Left kidney (tissue), 1 donor: ENCODE measurements at regions not wholly inside any gene's neighbourhood (a gene's known extent, or its start where the extent isn't known, plus 50 kb on each side); places are given as distances from the start of the nearest gene placed in this dataset.

ENCODE experiments used
- DNase-seq: peaks from one replicate; pipeline ENCODE4 v3.0.0-alpha.2; 2013

DNA sequence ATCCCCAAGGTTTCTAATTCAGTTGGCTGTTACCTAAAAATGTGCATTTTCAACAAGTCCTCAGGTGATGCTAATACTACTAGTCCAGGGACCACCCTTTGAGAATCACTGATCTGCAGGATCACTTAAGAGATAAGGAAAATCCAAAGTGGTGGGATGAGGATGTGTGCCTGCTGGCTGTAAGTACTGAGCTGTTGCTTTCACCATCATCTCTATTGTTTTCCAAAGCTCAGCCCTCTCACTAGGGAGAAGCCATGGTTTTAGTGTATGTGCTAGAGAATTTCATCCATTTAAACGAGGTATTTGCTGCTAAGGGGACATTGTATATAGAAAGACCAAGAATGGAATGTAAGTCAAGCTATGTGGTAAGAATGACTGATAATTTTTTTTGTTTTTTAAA, 202.3 kb downstream of the KIF21A start:
- no peak for DNase-seq

- no peak for DNase-seq
Observed at GRCh38 chr12:39239490-39240486, 203.1 kb downstream of the KIF21A start.

GRCh38 chr12:39237004-39237403, 205.9 kb downstream of the KIF21A start:
- no peak for DNase-seq

DNA sequence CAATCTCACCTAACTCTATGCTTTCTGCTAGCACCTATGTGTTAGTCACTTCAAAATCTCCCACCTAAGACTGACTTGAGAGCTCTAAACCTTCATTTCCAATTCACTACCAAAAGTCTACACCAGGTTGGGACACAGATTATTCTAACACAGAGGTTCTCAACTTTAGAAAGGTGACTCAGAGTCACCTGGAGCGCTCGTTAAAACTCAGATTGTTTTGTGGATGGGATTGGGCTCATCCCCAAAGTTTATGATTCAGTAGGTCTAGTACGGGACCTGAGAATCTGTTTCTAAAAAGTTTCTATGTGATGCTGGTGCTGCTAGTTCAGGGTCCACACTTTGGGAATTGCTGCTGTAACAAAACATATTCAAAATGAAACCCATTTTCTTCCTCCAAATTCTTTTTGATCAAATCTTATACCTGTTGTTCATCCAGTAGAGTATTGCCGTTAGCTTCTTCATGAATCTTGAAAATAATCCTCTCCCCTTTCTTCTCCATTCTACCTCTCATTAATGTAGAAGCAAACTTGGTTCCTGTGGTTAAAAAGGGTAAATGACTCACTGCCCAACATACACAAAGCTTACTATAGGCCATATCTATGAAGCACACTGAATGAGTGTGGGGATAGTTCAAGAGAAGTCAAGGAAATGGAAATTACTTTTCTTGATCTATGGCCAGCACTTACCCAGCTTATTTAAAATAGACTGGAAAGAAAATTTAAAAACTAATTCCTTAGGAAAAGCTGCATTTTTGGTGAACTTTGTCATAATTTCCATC, 206.7 kb downstream of the KIF21A start:
- no peak for DNase-seq

DNA sequence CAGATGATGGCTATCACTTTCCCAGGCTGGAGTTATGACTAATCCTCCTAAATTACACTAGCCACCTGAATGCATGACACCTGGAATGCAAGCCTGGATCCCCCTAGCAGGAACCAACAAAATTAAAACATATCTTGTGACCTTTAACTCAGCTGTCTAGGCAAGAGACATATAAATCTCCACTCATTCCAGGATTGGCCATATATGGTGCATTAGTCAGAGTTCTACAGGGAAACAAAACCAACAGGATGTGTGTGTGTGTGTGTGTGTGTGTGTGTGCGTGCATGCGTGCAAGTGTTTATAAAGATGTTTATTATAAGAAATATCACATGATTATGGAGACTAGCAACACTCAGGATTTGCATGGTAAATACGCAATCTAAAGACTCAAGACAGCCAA, 212.8 kb downstream of the KIF21A start:
- DNase-seq: no peak

- no peak for DNase-seq
Observed at GRCh38 chr12:39227218-39227617, 215.7 kb downstream of the KIF21A start.

- DNase-seq: no peak
Observed at GRCh38 chr12:39224971-39225370, 217.9 kb downstream of the KIF21A start.

DNA sequence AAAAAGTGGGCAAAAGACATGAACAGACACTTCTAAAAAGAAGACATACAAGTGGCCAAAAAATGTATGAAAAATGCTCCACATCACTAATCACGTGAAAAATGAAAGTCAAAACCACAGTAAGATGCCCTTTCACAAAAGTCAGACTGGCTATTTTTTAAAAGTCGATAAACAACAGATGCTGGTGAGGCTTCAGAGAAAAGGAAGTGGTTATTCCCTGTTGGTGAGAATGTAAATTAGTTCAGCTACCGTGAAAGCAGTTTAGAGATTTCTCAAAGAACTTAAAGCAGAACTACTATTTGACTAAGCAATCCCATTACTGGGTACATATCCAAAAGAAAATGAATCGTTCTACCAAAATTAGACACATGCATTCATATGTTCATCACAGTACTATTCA, 237.0 kb downstream of the KIF21A start:
- DNase-seq: no peak

DNA sequence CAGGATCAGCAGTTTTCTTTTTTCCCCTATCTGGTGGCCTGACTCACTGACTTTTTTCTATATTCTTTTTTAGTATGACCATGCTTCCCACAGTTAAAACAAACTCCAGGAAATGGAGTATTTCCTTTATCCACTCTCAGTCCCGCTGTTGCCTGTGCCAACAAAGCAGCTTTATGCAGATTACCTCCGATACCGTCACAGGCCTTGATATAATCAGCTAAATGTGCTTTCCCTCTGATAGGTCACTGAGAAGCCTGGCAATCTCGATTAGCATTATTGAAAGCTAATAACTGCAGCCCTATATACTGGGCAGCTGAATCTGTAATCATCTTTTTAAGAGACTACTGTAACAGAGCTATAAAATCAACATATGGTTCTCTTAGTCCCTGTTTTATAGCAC, 243.6 kb downstream of the KIF21A start:
- no peak for DNase-seq

DNA sequence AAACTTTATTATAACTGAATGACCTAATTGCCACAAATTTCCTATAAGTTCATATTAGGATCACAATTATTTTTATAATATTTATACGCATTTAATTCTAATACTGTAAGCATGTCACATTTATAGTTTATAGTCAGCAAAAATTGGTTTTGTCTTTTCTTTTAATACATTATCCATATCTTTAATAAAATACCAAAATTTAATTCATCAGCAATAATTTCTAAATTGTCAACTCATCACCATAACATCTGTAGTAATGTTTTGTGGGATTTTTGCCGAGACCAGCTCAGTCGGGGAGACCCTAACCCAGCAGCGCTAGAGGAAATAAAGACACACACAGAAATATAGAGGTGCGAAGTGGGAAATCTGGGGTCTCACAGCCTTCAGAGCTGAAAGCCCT, 254.2 kb downstream of the KIF21A start:
- DNase-seq: no peak

GRCh38 chr12:39186744-39187143, 256.2 kb downstream of the KIF21A start:
- no peak for DNase-seq

- DNase-seq: no peak
Observed at GRCh38 chr12:39178837-39179236, 264.1 kb downstream of the KIF21A start.

- DNase-seq: peak; percentile 27
Observed at GRCh38 chr12:39176356-39176755, 266.6 kb downstream of the KIF21A start.

- DNase-seq: no peak
Observed at GRCh38 chr12:39173726-39174125, 268.3 kb upstream of the CPNE8 start.

DNA sequence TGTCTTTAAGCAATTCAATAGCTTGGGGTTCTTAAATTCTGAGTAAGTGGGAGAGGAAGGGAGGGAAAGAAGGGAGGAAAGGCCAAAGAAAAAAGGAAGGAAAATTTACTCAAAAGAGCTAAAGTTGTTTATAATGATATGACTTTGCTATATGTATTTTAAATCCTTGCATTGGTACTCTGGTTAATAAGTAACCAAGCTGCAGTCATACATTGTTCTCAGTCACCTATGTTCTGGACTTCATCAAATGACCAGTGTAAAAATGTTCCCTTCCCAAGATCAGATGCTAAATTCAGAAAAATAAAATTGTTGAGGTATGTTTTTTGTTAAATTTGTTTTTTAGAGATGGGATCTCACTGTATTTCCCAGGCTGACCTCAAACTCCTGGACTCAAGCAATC, 259.9 kb upstream of the CPNE8 start:
- no peak for DNase-seq

DNA sequence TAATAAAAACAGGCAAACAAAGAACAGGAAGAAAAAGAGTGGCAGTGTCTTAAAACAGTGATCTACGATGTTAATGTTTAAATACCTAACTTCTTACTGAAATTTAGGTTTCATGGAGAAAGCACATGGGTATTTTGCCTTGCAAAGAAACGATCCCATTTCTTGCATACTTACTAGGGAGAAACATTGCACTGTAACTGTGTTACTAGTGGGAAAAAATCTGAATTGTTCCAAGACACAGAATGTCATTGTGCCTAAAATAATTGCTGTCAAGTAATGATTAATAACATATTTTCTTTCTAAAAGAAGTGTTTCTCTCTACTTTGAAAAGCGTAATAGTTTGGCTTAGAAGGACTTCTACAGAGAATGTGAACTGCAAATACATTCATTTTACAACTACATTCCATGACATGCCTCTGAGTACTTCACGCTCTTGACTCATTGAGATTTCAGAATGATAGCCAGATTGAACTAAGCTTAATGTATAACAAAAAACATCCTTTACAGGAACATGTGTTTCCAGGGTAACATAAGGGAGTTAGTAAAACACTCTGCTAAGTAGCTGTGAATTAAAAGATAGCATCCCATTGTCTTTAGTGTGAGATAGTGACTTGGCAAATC, 256.2 kb upstream of the CPNE8 start:
- DNase-seq: no peak

- DNase-seq: no peak
Observed at GRCh38 chr12:39157696-39158342, 252.4 kb upstream of the CPNE8 start.

DNA sequence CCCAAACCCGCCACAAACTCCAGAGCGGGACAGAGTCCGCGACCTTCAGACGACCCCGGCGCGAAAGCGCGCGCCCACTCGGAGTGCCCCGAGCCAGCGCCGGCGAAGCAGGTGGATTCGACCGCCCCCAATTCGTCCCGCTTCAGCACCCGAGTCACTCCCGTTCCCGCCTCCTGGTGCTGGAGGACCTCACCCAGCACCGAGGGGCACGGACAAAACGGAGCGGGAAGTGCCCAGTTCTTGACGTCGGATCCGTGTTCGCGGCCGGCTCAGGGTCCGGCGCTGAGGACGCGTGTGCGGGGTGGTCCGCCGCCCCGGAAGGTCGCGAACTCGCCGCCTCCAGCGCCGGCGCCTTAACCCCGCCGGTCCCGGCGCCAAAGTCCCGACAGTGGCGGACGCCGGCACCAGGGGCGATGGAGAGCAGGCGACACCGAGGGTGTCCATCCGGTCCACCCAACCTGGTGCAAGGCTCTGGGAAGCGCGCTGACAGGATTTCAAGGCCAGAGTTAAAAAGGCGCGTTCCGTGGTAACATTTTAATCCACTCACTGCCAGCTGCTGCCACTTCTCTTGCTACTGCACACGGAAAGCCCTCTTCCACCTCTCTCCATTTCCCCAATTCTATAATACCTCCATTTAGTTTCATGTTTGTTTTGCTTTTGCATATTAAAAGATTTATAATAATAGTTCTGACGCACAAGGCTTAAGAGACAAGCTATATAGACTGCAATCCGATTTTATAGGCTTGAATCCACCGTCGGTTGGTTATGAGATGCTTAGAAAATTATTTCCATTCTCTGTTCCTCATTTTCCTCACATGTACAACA, 240.0 kb upstream of the CPNE8 start:
- peak; percentile 55 for DNase-seq

DNA sequence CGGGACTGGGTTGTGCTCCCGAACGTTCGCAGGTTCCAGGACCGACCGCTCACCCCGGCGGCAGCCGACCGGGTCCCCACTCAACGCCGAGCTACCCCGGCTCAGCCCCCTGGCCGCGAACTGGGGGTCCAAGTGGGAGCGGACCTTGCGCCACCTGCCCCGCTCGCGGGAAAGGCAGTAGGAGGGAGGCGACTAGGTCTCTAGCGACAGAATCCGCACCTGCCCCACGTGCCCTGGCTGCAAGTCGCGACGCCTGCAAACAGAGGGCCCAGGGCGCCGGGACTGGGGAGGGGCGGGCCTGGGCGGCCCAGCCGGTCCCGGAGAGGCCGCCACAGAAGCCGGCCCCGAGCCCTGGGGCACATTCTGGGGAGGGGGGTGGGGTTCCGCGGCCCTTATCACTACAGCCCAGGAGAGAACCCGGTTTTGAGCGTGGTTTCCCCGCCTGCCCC, 239.2 kb upstream of the CPNE8 start:
- DNase-seq: no peak

GRCh38 chr12:39138268-39138667, 232.9 kb upstream of the CPNE8 start:
- DNase-seq: no peak

DNA sequence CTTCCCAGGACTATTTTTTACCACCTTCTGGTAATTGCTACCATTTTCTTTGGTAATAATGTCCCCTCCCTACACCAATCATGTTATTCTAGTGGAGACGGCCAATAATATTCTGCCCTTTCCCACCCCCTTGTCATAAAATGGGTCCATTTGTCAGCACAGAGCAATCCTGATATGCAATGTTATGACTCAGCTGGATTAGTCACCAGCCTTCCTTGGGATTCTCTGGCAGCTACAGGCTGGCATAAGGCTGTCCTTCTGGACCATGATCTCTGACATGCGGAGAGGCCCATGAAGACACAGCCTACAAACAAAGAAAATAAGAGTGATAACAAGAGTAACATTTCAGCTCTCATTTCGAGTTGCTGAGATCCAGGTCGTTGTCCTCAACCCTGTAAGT, 222.0 kb upstream of the CPNE8 start:
- no peak for DNase-seq
